HCT116 (cell line): ENCODE measurements at regions not wholly inside any gene's neighbourhood (a gene's known extent, or its start where the extent isn't known, plus 50 kb on each side); places are given as distances from the start of the nearest gene placed in this dataset.

Experiments
- EGR1 ChIP-seq: IDR thresholded peaks from 2 replicates; pipeline ENCODE4 v1.6.1; 2012; ENCODE audit warnings: low read depth
- EZH2 ChIP-seq: fragments of 200-600 bp; sonication (generic); IDR thresholded peaks from 2 replicates; pipeline ENCODE4 v1.6.1; 2017; ENCODE audit warnings: antibody characterized with exemption, mixed run types
- POLR2AphosphoS5 ChIP-seq: IDR thresholded peaks from 2 replicates; pipeline ENCODE4 v1.6.1; 2011; ENCODE audit warnings: mild to moderate bottlenecking, low read depth, low read length, moderate library complexity
- SRF ChIP-seq: IDR thresholded peaks from 2 replicates; pipeline ENCODE4 v1.6.1; 2012; ENCODE audit warnings: low read depth
- ZFX ChIP-seq: fragments of 450-650 bp; IDR thresholded peaks from 2 replicates; pipeline ENCODE4 v1.6.1; 2017

DNA sequence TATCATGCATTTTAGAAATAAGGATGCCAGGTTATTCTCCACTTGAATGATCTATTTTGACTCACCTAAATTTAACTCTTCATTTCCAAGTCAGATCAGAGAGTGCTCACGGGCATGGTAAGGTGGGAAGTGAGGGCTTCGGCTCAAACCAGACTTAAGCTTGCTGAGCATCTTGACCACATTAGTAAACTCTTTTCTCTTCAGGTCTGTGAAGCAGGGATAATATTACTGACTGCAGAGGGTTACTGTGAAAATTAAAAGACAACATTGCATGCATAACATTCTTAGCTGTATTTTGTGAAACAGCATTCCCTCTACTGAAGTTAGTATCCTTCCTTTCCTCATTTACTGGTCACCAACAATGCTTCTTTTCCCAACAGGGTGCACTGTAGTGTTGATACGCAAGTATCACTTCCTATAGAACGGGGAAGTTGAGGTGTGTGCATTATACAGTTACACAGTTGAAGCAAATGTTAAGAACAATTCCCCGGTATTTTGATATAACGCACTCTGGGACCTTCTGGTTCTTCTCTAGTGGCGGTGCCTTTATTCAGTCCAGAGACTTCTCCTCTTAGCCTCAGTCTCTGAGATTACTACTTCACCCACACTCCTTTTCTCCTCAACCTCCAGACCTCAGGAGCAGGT is 74.1 kb upstream of the MNS1 start:
- no peak for TF ChIP-seq EZH2
- no peak for TF ChIP-seq POLR2AphosphoS5
- TF ChIP-seq EGR1 = no peak
- no peak for TF ChIP-seq ZFX
- no peak for TF ChIP-seq SRF
